HepG2 (cell line): ENCODE measurements at regions not wholly inside any gene's neighbourhood (a gene's known extent, or its start where the extent isn't known, plus 50 kb on each side); places are given as distances from the start of the nearest gene placed in this dataset.

ENCODE experiments used
- ELK4 ChIP-seq: sonication (generic); formaldehyde crosslinking; IDR thresholded peaks from 2 replicates; pipeline ENCODE4 v1.9.0; 2021; ENCODE audit warnings: missing genetic modification reagents, borderline replicate concordance
- EZH2 ChIP-seq: conservative IDR thresholded peaks from 2 replicates; pipeline ENCODE4 v1.6.1; 2012; ENCODE audit warnings: mild to moderate bottlenecking, low read depth, low read length, moderate library complexity
- NBN ChIP-seq: fragments of 450-650 bp; conservative IDR thresholded peaks from 2 replicates; pipeline ENCODE4 v1.6.1; 2017
- PHB2 ChIP-seq: fragments of 450-650 bp; IDR thresholded peaks from 2 replicates; pipeline ENCODE4 v1.6.1; 2018; ENCODE audit not compliant: partially characterized antibody
- REPIN1 ChIP-seq: sonication (generic); formaldehyde crosslinking; IDR thresholded peaks from 2 replicates; pipeline ENCODE4 v1.8.0; 2022; ENCODE audit warnings: missing genetic modification reagents, low read depth, mild to moderate bottlenecking, borderline replicate concordance
- RXRB ChIP-seq: IDR thresholded peaks from 2 replicates; pipeline ENCODE4 v1.6.1; 2016; ENCODE audit warnings: borderline replicate concordance, missing genetic modification reagents, missing compliant biosample characterization
- SRSF1 ChIP-seq: fragments of 200-400 bp; formaldehyde crosslinking; optimal IDR thresholded peaks from 2 replicates; pipeline ENCODE3; 2017; ENCODE audit warnings: mild to moderate bottlenecking, low read depth, low read length, moderate library complexity
- TCF7 ChIP-seq: sonication (generic); IDR thresholded peaks from 2 replicates; pipeline ENCODE4 v1.6.1; 2016; ENCODE audit warnings: antibody characterized with exemption, low read depth
- TRAFD1 ChIP-seq: sonication (generic); formaldehyde crosslinking; IDR thresholded peaks from 2 replicates; pipeline ENCODE4 v1.5.1; 2020; ENCODE audit warnings: missing genetic modification reagents, mild to moderate bottlenecking, borderline replicate concordance
- ZFX ChIP-seq: sonication (generic); formaldehyde crosslinking; IDR thresholded peaks from 2 replicates; pipeline ENCODE4 v1.4.0; 2020; ENCODE audit warnings: mild to moderate bottlenecking, low read depth, missing genetic modification reagents, moderate library complexity
- ZNF264 ChIP-seq: sonication (generic); formaldehyde crosslinking; IDR thresholded peaks from 2 replicates; pipeline ENCODE4 v1.4.0; 2020; ENCODE audit warnings: missing genetic modification reagents
- TF ChIP-seq, protein P1 (sequence below): sonication (generic); formaldehyde crosslinking; IDR thresholded peaks from 2 replicates; pipeline ENCODE4 v1.4.0; 2020; ENCODE audit warnings: mild to moderate bottlenecking, missing genetic modification reagents
- TF ChIP-seq, protein P2 (sequence below): sonication (generic); formaldehyde crosslinking; IDR thresholded peaks from 2 replicates; pipeline ENCODE4 v1.5.1; 2020; ENCODE audit warnings: mild to moderate bottlenecking, missing genetic modification reagents, moderate library complexity
- TF ChIP-seq, protein P3 (sequence below): sonication (generic); formaldehyde crosslinking; IDR thresholded peaks from 2 replicates; pipeline ENCODE4 v1.5.0; 2020; ENCODE audit warnings: mild to moderate bottlenecking, missing genetic modification reagents, borderline replicate concordance

- TF ChIP-seq ELK4 (CRISPR knock-in tag) (no peak), SRSF1 (no peak), PHB2 (no peak), RXRB (CRISPR knock-in tag) (0 out of 2 replicates have a peak, but pooled peaks have one; percentile 39), NBN (no peak), TCF7 (no peak), TRAFD1 (CRISPR knock-in tag) (no peak), REPIN1 (CRISPR knock-in tag) (0 out of 2 replicates have a peak, but pooled peaks have one; percentile 49), ZNF264 (peak; percentile 38; the same call in 1 of the 2 replicates), ZFX (no peak), EZH2 (no peak)
- TF ChIP-seq, protein P1, sequence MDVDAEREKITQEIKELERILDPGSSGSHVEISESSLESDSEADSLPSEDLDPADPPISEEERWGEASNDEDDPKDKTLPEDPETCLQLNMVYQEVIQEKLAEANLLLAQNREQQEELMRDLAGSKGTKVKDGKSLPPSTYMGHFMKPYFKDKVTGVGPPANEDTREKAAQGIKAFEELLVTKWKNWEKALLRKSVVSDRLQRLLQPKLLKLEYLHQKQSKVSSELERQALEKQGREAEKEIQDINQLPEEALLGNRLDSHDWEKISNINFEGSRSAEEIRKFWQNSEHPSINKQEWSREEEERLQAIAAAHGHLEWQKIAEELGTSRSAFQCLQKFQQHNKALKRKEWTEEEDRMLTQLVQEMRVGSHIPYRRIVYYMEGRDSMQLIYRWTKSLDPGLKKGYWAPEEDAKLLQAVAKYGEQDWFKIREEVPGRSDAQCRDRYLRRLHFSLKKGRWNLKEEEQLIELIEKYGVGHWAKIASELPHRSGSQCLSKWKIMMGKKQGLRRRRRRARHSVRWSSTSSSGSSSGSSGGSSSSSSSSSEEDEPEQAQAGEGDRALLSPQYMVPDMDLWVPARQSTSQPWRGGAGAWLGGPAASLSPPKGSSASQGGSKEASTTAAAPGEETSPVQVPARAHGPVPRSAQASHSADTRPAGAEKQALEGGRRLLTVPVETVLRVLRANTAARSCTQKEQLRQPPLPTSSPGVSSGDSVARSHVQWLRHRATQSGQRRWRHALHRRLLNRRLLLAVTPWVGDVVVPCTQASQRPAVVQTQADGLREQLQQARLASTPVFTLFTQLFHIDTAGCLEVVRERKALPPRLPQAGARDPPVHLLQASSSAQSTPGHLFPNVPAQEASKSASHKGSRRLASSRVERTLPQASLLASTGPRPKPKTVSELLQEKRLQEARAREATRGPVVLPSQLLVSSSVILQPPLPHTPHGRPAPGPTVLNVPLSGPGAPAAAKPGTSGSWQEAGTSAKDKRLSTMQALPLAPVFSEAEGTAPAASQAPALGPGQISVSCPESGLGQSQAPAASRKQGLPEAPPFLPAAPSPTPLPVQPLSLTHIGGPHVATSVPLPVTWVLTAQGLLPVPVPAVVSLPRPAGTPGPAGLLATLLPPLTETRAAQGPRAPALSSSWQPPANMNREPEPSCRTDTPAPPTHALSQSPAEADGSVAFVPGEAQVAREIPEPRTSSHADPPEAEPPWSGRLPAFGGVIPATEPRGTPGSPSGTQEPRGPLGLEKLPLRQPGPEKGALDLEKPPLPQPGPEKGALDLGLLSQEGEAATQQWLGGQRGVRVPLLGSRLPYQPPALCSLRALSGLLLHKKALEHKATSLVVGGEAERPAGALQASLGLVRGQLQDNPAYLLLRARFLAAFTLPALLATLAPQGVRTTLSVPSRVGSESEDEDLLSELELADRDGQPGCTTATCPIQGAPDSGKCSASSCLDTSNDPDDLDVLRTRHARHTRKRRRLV (CRISPR knock-in tag) = no peak
- TF ChIP-seq, protein P2, sequence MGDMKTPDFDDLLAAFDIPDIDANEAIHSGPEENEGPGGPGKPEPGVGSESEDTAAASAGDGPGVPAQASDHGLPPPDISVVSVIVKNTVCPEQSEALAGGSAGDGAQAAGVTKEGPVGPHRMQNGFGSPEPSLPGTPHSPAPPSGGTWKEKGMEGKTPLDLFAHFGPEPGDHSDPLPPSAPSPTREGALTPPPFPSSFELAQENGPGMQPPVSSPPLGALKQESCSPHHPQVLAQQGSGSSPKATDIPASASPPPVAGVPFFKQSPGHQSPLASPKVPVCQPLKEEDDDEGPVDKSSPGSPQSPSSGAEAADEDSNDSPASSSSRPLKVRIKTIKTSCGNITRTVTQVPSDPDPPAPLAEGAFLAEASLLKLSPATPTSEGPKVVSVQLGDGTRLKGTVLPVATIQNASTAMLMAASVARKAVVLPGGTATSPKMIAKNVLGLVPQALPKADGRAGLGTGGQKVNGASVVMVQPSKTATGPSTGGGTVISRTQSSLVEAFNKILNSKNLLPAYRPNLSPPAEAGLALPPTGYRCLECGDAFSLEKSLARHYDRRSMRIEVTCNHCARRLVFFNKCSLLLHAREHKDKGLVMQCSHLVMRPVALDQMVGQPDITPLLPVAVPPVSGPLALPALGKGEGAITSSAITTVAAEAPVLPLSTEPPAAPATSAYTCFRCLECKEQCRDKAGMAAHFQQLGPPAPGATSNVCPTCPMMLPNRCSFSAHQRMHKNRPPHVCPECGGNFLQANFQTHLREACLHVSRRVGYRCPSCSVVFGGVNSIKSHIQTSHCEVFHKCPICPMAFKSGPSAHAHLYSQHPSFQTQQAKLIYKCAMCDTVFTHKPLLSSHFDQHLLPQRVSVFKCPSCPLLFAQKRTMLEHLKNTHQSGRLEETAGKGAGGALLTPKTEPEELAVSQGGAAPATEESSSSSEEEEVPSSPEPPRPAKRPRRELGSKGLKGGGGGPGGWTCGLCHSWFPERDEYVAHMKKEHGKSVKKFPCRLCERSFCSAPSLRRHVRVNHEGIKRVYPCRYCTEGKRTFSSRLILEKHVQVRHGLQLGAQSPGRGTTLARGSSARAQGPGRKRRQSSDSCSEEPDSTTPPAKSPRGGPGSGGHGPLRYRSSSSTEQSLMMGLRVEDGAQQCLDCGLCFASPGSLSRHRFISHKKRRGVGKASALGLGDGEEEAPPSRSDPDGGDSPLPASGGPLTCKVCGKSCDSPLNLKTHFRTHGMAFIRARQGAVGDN (CRISPR knock-in tag) = no peak
- TF ChIP-seq, protein P3, sequence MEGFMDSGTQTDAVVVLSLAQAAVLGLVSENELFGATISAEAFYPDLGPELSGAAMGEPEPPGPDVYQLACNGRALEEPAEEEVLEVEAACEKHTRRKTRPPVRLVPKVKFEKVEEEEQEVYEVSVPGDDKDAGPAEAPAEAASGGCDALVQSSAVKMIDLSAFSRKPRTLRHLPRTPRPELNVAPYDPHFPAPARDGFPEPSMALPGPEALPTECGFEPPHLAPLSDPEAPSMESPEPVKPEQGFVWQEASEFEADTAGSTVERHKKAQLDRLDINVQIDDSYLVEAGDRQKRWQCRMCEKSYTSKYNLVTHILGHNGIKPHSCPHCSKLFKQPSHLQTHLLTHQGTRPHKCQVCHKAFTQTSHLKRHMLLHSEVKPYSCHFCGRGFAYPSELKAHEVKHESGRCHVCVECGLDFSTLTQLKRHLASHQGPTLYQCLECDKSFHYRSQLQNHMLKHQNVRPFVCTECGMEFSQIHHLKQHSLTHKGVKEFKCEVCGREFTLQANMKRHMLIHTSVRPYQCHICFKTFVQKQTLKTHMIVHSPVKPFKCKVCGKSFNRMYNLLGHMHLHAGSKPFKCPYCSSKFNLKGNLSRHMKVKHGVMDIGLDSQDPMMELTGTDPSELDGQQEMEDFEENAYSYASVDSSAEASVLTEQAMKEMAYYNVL (CRISPR knock-in tag) = no peak
Measured at GRCh38 chr4:123528501-123529277, 132.1 kb downstream of the SPRY1 start (continued).
